NT2/D1 (cell line): ENCODE measurements at regions not wholly inside any gene's neighbourhood (a gene's known extent, or its start where the extent isn't known, plus 50 kb on each side); places are given as distances from the start of the nearest gene placed in this dataset.

ENCODE experiments used
- SUZ12 ChIP-seq: IDR thresholded peaks from 2 replicates; pipeline ENCODE4 v1.6.1; 2011; ENCODE audit not compliant: insufficient read length, insufficient read depth; ENCODE audit errors: extremely low read depth
- YY1 ChIP-seq: IDR thresholded peaks from 2 replicates; pipeline ENCODE4 v1.6.1; 2011; ENCODE audit not compliant: insufficient read length, insufficient read depth
- ZNF274 ChIP-seq: IDR thresholded peaks from 2 replicates; pipeline ENCODE4 v1.6.1; 2011; ENCODE audit warnings: mild to moderate bottlenecking, low read depth, low read length

DNA sequence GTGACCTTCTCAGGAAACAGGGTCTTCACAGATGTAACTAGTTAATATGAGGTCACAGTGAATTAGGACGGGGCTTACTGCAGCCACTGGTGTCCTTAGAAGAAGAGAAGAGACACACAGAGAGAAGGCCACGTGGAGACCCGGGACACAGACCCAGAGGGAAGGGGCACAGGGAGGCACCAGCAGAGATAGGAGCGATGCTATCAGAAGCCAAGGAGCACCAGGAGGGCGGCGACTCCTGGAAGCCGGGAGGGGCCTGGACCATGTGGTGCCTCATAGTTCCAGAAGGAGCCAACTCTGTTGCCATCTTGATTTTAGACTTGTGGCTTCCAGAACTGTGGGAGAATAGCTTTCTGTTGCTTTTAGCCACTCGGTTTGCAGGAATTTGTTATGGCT is 505.9 kb downstream of the TCERG1L start:
- TF ChIP-seq ZNF274 (no peak), SUZ12 (no peak), YY1 (no peak)
